ENCODE measurements at regions not wholly inside any gene's neighbourhood (a gene's known extent, or its start where the extent isn't known, plus 50 kb on each side); places are given as distances from the start of the nearest gene placed in this dataset.

GRCh38 chr5:6228257-6229250 is 149.8 kb downstream of the MED10 start:
- TF ChIP-seq, protein P1, sequence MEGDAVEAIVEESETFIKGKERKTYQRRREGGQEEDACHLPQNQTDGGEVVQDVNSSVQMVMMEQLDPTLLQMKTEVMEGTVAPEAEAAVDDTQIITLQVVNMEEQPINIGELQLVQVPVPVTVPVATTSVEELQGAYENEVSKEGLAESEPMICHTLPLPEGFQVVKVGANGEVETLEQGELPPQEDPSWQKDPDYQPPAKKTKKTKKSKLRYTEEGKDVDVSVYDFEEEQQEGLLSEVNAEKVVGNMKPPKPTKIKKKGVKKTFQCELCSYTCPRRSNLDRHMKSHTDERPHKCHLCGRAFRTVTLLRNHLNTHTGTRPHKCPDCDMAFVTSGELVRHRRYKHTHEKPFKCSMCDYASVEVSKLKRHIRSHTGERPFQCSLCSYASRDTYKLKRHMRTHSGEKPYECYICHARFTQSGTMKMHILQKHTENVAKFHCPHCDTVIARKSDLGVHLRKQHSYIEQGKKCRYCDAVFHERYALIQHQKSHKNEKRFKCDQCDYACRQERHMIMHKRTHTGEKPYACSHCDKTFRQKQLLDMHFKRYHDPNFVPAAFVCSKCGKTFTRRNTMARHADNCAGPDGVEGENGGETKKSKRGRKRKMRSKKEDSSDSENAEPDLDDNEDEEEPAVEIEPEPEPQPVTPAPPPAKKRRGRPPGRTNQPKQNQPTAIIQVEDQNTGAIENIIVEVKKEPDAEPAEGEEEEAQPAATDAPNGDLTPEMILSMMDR (conservative IDR thresholded peaks at IDR 0.05; ENCODE audit: low read depth, low read length): no peak
- TF ChIP-seq EZH2 (IDR thresholded peaks at IDR 0.05; ENCODE audit: borderline replicate concordance, low read depth, low read length, poor library complexity, severe bottlenecking): no peak
